Glutamatergic neuron (in vitro differentiated cells): ENCODE measurements at regions not wholly inside any gene's neighbourhood (a gene's known extent, or its start where the extent isn't known, plus 50 kb on each side); places are given as distances from the start of the nearest gene placed in this dataset.

ENCODE experiments used
- DNase-seq: peaks from one replicate; pipeline ENCODE4 v3.0.0; 2022
- H3K27ac Mint-ChIP-seq: one replicate; pipeline ENCODE4 v1.8.0; 2020; ENCODE audit warnings: mild to moderate bottlenecking, mixed read lengths, inconsistent platforms; ENCODE audit not compliant: unreplicated experiment
- H3K27me3 Mint-ChIP-seq: one replicate; pipeline ENCODE4 v1.8.0; 2020; ENCODE audit warnings: mild to moderate bottlenecking, moderate library complexity, mixed read lengths, inconsistent platforms; ENCODE audit not compliant: unreplicated experiment
- H3K36me3 Mint-ChIP-seq: one replicate; pipeline ENCODE4 v1.8.0; 2020; ENCODE audit warnings: mild to moderate bottlenecking, mixed read lengths, inconsistent platforms; ENCODE audit not compliant: unreplicated experiment
- H3K4me1 Mint-ChIP-seq: one replicate; pipeline ENCODE4 v1.8.0; 2020; ENCODE audit warnings: mild to moderate bottlenecking, low read depth, mixed read lengths, inconsistent platforms; ENCODE audit not compliant: unreplicated experiment
- H3K4me3 Mint-ChIP-seq: one replicate; pipeline ENCODE4 v1.8.0; 2020; ENCODE audit warnings: mild to moderate bottlenecking, mixed read lengths, inconsistent platforms; ENCODE audit not compliant: unreplicated experiment
- H3K9me3 Mint-ChIP-seq: one replicate; pipeline ENCODE4 v1.8.0; 2020; ENCODE audit warnings: mild to moderate bottlenecking, moderate library complexity, mixed read lengths, inconsistent platforms; ENCODE audit not compliant: unreplicated experiment
- TF ChIP-seq, protein P1 (sequence below): fragments of 200-600 bp; sonication (generic); IDR thresholded peaks from one replicate; pipeline ENCODE4 v1.5.0; 2021; ENCODE audit not compliant: partially characterized antibody, unreplicated experiment

DNA sequence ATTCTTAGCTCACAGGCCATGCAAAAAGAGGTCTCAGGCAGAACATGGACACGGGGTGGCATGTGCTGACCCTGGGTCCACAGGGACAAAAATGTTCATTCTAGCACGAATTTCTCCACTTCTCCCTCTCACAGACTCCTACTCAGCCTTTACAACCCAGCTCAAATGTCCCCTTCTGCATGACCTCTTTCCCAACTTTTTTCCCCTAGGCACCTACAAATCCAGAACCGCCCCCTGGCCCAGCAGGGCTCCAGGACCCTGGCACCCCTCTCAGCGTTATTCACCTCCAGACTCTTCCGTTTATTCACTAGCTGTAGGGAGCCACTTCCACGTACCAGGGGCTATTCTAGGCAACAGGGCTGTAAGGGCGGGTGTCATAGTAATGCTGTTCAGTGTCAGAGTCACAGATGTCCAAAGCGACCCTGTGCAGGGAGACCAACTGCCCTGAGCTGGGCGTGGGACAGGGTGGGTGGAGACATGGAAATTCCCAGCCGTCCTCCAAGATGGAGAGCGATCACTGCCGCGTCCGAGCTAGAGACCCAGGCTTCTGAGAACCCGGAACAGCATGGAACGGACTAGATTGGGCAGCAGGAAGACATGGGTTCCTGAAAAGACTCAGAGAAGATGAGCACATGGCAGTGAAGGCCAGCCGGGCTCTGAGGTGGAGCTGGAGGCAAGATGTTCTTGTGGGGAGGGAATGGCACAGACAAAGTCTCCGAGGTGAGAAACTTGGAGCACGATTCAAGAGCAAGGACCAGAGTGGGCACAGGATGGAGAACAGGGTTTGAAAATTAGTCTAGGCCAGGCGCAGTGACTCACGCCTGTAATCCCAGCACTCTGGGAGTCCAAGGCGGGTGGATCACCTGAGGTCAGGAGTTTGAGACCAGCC, 274.9 kb upstream of the RTL1 start:
- H3K27ac Mint-ChIP-seq = no peak overlapping the region
- TF ChIP-seq, protein P1, sequence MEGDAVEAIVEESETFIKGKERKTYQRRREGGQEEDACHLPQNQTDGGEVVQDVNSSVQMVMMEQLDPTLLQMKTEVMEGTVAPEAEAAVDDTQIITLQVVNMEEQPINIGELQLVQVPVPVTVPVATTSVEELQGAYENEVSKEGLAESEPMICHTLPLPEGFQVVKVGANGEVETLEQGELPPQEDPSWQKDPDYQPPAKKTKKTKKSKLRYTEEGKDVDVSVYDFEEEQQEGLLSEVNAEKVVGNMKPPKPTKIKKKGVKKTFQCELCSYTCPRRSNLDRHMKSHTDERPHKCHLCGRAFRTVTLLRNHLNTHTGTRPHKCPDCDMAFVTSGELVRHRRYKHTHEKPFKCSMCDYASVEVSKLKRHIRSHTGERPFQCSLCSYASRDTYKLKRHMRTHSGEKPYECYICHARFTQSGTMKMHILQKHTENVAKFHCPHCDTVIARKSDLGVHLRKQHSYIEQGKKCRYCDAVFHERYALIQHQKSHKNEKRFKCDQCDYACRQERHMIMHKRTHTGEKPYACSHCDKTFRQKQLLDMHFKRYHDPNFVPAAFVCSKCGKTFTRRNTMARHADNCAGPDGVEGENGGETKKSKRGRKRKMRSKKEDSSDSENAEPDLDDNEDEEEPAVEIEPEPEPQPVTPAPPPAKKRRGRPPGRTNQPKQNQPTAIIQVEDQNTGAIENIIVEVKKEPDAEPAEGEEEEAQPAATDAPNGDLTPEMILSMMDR = no peak
- peaks cover 3% of the 10 kb centered on the region for H3K9me3 Mint-ChIP-seq
- peaks cover 1% of the 10 kb centered on the region for H3K27me3 Mint-ChIP-seq
- H3K36me3 Mint-ChIP-seq = no peaks in the 10 kb centered on the region
- no peaks in the 10 kb centered on the region for H3K4me1 Mint-ChIP-seq
- no peak for DNase-seq
- no peak overlapping the region for H3K4me3 Mint-ChIP-seq

DNA sequence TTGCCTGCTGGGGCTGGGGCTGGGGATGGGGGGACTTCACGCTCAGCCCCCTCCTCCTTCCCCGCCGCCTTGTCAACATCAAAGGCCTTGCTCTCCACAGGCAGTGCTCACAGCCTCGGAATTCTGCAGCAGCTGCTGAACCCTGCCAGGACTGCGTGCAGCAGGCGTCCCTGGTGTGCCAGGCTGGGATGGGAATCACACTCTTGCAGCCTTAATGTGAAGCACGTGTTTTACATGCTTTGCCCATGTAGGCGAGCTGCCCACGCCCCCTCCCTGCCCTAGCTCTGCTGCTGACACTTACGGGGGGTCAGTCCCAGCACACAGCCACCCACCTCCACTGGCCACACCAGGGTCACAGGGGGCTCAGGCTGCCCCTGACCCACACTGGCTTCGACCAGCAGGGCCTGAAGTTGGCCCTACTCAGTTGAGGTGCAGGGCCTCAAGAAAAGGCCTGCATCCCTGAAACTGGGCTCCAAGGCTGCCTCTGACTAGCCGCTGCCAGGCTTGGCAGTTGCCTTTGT, 276.2 kb upstream of the RTL1 start:
- no peak overlapping the region for H3K4me3 Mint-ChIP-seq
- H3K9me3 Mint-ChIP-seq = peaks cover 3% of the 10 kb centered on the region
- H3K4me1 Mint-ChIP-seq = peaks cover 3% of the 10 kb centered on the region
- TF ChIP-seq, protein P1 = no peak
- no peak for DNase-seq
- no peak overlapping the region for H3K27ac Mint-ChIP-seq
- no peaks in the 10 kb centered on the region for H3K36me3 Mint-ChIP-seq
- peaks cover 1% of the 10 kb centered on the region for H3K27me3 Mint-ChIP-seq

DNA sequence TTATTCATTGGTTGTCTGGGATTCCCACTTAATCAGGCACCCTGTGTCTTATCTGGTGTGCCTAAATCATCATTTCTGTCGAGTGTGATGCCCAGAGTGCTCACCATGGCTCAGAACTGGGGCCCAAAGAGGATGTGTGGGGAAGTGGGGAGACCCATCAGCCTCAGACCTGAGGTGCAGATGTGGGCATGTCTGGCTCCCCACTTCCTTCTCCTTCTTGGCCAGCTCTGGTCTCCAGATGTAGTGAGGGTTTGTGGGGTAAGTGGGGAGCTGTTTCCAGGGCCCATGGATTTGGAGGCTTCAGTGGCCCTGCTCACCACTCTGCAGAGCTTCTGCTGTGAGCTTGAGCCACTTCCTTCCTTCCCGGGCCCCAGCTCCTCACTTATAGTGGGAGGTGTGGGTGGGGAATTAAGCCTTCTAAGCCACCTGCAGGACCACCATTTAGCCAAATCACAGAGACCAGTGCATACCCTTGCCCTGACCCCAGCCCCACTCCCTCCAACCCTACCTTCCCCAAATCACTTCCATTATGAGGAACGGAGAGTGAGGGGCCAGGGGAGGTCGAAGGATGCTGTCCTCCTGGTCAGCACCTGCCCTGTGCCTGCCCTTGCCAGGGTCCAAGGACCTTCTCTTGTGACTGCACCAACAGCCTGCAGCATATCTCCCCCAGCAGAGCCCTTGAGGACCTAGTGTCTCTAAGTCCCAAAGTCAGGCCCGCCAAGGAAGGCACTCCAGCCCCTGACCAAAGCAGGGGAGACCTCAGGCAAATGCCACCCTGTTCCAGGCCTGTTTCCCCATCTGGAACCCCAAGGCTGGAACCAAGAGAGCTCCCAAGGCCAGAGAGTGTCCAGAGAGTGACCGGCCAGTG, 278.2 kb upstream of the RTL1 start:
- no peaks in the 10 kb centered on the region for H3K36me3 Mint-ChIP-seq

DNA sequence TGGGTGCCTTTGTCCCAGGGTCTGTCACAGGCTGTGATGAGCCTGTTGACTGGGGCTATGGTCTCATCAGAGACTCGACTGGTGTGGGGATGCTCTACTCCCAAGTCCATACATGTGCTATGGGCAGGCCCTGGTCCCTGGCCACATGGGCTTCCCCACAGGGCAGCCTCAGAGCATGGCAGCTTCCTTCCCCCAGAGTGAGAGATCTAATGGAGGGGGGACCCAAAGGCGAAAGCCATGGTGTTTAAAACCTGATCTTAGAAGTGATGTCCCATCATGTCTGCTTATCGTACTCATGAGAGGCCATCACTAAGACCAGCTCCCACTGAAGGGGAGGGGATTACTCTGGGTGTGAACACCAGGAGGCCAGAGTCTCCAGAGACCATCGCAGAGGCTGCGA, 279.0 kb upstream of the RTL1 start:
- H3K9me3 Mint-ChIP-seq = peaks cover 3% of the 10 kb centered on the region
- no peak for DNase-seq
- peaks cover 3% of the 10 kb centered on the region for H3K4me1 Mint-ChIP-seq
- no peak overlapping the region for H3K4me3 Mint-ChIP-seq
- H3K36me3 Mint-ChIP-seq = no peaks in the 10 kb centered on the region
- H3K27ac Mint-ChIP-seq = no peak overlapping the region
- TF ChIP-seq, protein P1 = no peak
- H3K27me3 Mint-ChIP-seq = peaks cover 1% of the 10 kb centered on the region

More for the DNA sequence above, 278.2 kb upstream of the RTL1 start:
- H3K27me3 Mint-ChIP-seq = peaks cover 1% of the 10 kb centered on the region
- H3K4me1 Mint-ChIP-seq = peaks cover 3% of the 10 kb centered on the region
- no peak overlapping the region for H3K27ac Mint-ChIP-seq
- peaks cover 3% of the 10 kb centered on the region for H3K9me3 Mint-ChIP-seq
- TF ChIP-seq, protein P1 = no peak
- no peak for DNase-seq
- no peak overlapping the region for H3K4me3 Mint-ChIP-seq
